Inferior parietal cortex (tissue), 1 donor: ENCODE measurements at regions not wholly inside any gene's neighbourhood (a gene's known extent, or its start where the extent isn't known, plus 50 kb on each side); places are given as distances from the start of the nearest gene placed in this dataset.
"Not testable (repeated sequence)": the region's sequence is repeated elsewhere in the genome, so short reads cannot be mapped to it uniquely, and the experiment has no call there.

Experiments used
- DNase-seq: peaks from one replicate; pipeline ENCODE4 v3.0.0-alpha.2; 2016; ENCODE audit errors: extremely low spot score

DNA sequence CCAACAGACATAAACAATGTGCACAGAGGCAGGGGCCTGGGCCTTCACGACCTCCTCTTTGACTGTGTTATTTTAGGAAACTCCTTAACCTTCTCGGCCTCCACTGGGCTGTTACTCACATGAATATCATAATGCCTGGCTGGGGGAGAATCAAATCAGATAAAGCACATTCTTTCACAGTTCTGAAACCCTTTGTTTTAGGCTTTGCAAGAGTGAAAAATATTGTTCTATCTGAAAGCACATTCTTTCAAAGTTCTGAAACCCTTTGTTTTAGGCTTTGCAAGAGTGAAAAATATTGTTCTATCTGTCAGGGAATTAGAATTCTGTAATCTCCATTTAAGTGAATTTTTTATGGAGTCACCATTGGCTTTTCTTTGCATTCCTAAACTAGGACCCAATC lies 50.7 kb upstream of the SYNDIG1 start:
- DNase-seq, result no peak

DNA sequence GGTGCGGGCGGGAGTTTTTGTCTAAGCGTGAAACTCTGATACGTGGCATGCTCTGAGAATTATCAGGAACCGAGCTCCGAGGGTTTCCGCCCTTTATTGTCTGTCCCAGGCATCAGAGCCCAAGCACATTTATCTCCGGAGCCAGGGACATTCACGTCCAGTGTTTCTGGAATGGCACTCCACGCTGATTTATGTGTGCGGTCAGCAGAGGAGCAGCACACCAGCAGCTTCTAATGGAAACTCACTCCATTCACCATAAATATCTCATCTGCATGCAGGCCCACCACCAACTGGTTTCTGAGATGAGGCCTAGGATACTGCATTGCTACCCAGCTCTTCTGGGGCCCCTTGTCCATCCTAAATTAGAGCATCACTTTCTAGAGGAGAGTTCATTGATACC lies 51.9 kb upstream of the SYNDIG1 start:
- DNase-seq, result no peak

DNA sequence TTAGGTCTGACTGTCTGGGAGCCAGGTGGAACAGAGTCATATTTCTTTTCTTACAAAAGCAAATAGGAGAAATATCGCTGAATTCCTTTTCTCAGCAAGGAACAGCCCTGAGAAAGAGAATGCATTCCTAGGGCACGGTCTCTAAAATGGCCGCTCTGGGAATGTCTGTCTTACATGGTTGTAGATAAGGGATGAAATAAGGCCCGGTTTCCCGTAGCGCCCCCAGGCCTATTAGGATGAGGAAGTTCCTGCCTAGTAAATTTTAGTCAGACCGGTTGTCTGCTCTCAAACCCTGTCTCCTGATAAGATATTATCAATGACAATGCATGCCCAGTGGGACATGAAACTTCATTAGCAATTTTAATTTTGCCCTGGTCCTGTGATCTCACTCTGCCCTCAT lies 54.0 kb upstream of the SYNDIG1 start:
- DNase-seq, result not testable (repeated sequence)

DNA sequence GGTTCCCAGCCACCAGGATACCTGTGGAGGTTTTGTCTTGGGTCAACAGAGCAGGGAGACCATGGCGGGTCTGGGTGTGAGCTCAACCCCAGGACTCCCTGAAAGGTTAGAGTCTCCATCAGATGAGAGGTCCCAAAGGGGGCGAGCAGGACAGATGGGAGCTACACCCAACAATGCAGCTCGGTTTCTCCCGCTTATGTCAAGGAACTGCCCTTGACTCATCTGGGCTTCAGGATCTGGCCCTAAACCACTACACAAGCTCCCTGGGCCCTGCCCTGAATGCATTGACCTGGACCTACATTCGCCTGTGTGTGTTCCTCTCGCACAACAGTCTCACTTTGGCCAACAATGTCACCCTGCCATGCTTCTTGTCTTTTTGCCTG lies 57.6 kb upstream of the SYNDIG1 start:
- no peak for DNase-seq

DNA sequence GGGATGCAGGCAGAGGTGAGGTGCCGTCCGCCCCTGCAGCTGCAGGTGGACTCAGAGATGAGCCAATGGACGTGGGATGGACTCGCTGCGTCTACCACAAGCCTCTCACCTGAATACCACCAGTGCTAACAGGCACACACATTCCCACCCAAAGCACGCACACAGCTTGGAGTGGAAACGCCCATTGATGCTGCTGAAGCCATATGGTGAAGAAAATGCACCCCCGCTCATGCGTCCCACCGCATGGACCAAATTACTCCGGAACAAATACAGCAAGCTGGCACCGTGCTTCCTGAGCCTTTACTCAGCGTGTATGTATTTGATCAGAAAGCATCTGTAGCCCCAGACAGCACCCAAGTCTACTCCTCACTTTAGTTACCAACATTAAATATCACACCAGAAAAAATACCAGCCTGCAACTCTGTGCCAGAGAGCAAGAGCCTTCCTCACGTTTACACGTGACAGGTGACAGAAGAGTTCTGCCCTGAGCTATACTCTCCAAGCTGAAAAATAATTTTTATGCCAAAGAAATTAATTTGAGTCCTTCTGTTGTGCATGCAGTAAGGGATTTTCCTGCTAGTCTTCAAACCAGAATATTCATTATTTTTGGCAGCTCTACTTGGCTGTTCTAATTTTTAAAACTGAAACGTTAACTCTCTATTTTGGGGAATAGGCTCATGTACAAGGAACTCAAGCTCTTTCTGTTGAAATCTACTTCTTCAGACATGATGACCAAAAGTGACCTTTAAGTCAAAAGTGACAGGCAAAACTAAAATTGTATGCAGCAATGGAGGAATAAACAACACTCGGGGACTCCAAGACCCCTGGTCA lies 58.2 kb upstream of the SYNDIG1 start:
- no peak for DNase-seq

DNA sequence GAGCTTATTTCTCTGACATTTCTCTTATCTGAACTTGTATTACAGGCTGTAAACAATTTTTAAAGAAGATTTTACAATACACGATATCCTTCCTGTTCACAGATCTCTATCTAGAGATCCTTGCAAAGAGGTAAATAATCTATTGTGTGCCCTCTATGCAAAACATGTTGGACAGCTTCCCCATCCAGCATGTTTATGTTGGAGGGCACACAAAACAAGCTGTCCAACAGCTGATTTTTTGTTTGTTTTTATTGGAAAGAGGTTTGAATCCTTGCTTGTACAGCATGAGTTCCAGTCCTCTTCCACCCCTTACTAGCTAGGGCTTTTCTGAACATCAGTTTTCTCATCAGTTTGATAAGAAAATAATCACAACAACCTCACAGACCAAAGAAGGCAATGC lies 62.3 kb upstream of the SYNDIG1 start:
- no peak for DNase-seq

DNA sequence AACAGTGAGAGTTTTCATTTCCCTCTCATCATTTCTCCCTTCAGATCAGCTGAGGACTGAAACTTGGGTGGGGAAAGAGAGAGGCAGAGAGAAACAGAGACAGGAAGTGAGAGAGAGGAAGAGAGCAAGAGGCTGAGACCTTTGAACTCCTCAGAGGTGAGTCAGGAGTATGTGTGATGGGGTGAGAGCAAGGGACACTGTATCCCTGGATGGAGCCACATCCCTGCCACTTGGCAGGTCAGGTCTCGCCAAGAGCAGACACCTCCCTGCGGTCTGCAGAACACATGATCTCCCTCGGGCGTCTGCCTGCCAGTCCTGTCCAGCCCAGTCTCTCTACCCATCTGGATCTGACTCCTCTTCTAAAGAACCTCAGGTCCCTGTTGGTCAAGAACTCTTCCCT lies 62.7 kb upstream of the SYNDIG1 start:
- no peak for DNase-seq

DNA sequence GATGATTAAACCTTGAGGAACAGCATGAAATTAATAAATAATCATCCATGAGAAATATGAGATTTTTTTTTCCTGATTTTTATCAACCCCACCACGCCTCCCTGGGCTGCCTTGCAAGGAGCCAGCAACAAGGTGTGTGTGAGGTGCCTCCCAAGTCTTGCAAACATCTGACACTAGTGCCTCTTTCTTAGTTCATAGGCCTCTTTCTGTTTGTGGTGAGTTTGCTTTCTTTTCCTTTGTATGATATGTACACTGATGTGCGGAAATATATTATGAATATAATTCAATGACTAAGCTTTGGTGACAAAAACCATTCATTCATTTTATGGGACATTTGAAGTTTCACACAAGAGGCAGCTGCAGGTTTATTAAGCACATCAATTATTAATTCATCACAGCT lies 63.2 kb upstream of the SYNDIG1 start:
- no peak for DNase-seq

DNA sequence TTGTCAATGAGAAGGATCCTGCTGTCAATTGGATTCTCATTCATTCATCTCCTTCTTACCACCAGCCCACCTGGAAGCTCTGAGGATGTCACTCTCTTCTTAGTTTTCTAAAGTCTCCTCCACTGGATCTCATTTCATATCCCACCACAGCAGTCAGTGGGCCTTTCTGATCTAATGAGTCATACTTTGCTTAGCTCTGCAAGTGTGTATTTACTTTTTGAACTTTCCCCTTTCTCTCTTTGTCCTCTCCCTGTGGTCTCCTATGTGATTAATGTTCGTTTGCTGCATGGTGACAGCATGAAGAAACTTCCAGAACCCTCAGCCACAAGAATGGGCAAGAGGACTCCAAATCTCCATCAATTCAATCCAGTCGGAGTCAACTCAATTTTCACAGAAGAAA lies 63.6 kb upstream of the SYNDIG1 start:
- no peak for DNase-seq

DNA sequence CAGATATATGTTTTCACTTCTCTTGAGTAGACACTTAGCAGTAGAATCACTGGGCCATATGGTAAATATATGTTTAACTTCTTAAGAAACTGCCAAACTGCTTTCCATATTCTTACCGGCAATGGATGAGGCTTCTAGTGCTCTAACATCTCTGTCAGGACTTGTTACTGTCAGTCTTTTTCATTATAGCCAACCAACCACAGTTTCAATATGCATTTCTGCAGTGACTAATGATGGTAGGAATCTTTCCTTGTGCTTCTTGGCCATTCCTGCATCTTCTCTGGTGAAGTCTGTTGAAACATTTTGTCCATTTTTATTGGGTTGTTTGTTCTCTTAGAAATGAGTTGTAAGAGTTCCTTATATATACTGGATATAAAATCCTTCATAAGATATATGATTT lies 66.0 kb upstream of the SYNDIG1 start:
- no peak for DNase-seq

DNA sequence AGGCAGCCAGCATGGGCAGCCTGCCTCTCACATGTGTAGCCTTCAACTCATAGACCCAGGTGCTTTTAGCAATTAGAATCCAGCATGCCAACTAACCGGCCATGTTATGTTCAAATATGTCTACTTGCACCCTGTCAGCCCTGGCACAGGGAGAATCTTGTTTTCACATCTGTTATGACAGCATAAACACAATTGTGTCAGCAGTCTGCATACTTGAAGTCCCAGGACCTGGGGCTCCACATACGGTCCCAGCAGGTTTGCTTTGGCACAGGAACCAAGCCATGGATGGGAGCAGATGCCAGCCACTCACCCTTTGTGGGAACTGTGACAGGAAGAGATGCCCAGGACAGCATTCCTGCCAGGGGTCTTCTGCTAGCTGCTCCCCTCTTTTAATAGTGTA lies 67.2 kb upstream of the SYNDIG1 start:
- no peak for DNase-seq

DNA sequence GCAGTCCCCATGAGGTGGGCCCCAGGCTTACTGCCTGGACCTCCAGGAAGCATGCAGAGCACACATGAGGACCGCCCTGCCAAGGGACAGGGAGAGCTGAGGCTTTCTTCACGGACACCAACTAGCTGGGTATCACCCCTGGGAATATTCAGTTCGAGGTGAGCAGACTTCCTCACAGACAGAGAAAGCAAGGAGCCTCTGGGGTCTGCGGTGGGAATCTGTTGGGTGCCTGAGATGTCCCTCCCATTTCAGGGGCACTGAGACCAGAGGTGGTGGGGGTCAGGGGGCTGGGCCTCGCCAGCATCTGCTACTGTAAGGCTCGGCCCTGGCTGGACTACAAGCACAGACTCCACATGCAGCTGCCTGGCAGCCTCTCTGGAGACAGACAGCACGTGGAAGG lies 74.3 kb upstream of the SYNDIG1 start:
- no peak for DNase-seq

DNA sequence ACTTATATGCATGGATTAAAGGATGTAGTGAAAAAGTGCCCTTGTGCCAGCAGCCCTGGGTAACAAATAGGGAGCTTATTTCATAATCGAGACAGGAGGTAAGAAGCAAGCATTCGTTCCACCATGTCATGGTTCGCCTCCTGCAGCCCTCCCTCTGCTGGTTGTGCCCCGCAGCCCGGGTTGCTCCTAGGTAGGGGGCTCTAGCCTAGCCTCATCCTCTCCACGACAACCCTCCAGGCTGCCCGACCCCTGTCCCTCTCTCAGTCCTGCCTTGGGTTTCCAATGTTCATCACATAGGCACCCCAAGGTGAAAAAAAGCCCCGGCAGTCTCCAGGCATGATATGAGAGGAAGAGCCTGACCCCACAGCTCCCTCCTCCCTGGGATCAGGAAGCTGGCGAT lies 75.5 kb upstream of the SYNDIG1 start:
- DNase-seq, result no peak

DNA sequence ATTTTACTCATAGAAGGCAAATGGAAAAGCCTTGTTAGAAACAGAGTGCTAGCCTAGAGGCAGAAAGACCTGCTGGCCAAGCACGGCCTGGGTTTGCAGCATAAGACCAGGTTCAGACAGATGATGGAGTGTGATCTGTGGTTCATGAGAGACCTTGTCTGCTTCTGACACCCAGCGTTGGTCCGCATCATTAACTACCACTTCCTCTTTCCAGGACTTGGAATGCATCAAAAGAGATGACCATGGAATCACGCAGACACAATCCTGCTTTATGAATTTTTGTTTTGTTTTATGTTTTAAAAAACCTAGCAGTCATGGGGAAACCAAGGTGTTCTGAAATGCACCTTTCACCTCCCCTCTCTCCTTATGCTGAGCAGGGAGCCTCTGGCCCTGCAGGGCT lies 76.8 kb upstream of the SYNDIG1 start:
- no peak for DNase-seq

DNA sequence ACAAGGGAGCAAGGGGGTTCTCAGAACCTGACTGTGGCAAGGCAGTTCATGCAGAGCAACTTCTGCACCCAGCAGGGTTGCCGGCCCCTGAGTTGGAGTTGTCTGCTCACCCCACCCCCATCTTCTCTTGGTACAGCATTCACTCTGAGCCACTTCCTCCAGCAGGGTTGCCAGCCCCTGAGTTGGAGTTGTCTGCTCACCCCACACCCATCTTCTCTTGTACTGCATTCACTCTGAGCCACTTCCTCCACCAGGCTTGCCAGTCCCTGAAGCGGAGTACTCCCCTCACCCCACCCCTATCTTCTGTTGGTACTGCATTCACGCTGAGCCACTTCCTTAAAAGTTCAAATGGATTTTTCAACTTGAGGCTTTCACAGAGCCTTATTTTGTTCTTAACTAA lies 79.7 kb upstream of the SYNDIG1 start:
- DNase-seq, result no peak

DNA sequence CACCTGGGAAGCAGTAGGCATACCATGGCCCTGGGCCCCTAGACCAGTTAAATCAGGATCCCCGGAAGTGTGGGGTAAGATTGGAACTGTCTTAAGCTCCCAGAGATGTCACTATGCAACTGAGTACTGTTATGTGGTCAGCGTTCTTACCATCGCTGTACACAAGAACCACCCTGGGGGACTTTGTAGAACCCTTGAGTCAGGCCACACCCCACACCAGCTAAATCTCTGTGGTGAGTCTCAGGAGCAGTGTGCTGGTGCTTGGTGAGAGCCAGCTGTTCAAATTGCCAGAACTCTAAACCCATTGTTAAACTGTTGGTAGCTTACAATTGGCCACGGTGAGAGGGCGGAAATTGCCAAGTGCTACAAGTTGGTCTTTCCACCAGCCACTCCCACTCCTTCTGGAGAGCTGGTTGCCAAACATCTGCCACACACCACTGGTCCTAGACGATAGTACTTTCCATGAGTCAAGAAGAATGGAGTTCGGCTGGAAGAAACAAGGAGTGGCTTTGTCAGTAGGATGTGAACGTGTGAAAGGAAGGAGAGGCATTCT lies 80.5 kb upstream of the SYNDIG1 start:
- no peak for DNase-seq

DNA sequence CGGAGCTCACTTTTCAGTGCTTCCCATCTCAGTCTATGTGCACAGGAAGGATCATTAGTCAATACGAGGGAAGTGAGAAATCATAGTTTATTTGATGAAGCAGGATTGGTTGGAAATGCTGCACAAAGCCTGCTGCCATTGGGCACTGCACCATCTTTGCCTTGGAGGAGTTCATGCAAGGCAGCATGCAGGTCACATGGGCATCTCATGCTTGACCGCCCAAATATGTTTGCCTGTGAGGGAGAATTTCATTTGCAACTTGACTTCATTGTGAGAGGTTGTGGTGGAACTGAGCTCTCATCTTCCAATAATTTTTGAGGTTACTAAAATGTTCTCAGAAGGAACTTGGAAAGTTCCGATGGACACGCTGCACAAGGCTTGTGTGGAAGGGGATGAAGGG lies 83.9 kb upstream of the SYNDIG1 start:
- DNase-seq, result no peak

DNA sequence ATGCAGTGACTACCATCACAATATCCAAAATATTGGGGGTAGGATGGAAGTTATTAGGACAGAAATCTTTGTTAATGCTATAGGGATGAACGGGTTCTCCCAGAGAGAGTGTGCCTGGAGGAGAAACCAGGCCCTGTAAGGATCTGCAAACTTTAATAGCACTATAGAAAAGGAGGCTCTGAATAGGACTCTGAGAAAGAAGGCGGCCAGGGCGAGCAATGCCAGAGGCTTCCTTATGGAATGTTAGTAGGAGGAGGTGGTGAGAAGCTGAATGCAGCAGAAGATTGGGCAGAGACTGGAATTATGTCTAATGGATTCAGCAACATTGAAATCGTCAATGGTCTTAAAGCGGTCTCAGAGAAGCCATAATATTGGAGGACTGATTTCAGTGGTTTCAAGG lies 84.6 kb upstream of the SYNDIG1 start:
- no peak for DNase-seq

DNA sequence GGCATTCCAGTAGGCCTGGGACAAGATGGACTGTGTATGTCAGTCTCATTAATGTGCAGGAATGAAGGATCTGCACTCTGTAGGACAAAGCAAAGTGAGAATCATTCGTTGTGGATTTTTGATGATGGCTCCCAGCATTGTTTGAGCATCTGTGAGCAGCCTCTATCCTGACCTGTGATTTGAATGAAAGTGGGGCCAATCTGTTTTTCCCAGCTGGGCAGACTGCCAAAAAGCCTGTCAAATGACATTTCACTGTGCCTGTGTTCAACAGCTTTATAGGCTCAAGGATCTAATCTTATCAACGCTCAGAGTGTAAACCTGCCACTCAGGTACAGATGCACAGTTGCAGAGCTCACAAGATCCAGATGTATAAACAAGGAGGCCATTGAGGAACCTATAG lies 86.7 kb upstream of the SYNDIG1 start:
- peak; percentile 44 for DNase-seq

DNA sequence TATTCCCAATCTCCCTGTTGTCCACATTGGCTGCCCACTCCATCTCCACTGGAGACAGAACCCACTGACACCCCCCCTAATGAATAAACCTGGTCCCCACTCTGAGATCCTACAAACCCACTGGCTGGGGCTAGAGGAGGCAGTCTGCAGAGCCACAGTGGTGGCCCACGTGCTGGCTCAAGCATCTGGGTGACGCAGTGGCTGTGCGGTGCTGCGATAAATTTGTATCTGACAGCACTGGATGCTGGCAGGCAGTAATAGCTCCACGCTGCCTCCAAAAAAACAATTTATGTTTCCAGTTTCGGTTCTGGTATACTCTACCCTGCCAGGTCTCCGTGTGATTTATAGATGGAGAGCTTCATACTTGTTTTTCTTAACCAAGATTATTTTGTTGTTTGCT lies 87.1 kb upstream of the SYNDIG1 start:
- no peak for DNase-seq

DNA sequence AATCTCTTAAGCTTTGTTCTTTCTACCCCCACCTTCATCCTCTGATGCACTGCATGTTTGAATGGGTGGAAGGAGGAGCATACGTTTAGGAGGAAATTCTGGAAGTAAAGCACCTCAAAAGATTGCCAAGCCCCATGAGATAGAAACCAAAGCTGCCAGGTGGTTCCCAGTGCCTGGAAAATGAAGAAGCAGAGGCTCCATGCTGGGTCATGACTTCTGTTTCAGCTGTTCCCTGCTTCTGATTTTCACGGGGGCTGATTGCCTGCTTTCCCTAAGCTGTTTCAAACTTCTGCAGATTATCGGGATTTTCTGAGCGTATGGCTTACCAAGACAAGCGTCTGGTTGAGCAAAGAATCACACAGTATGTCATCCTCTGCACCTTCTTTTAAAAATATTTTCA lies 87.5 kb upstream of the SYNDIG1 start:
- no peak for DNase-seq

DNA sequence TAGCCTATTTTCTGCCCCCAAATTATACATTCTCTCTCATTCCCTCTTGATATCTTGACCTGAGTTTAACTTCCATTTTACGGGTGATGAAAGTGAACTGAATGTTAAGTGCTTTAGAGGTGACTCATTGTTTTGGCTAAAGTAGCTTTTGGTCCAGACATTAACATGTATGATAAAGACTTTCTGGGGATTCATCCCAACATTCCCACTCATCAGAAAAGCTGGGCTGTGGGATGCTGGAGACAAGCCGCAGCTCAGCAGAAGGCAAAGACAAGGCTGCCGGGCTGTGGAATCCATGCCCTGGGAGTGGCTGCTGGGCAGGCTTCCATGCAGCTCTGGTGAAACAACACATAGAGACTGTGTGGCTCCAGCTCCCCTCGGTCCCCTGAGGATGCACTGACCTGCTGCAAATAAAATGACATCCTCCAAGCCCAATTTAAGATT lies 89.9 kb upstream of the SYNDIG1 start:
- no peak for DNase-seq

DNA sequence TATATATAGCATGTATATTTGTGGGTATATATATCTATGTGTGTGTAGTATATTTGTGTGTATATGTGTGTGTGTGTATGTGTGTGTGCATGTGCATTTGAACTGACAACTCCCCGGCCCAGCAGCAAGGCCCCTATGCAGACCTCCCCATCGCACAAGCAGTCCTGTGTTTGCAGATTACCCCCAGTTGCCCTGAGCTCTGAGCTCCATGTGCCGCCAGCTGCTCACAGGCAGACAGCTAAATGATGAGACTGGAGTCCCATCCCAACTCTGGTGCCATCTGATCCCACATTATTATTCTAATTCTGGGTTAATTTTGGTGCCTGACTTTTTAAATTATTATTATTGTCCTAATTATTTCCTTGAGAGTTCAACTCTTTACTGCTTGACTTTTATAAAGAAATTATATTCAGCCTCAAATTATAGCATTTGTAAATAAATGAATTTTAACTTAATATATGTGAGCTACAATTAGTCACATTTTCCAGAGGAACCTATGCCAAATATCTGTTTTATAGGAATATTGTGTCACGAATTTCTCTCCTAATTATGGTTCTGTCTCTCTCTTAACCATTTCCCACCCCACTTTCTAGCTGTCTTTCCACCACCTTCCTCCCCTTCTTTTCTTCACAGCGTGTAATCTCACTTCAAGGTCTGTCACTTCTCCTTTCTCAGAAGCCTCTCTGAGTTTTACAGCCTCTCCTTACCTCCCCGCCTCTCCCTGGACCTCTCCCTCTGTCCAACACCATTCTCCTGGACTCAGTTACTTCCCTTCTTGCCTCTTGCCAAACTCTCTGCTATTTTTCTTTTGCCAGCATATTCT lies 90.6 kb upstream of the SYNDIG1 start:
- DNase-seq, result no peak
